NB4 (cell line): ENCODE measurements at regions not wholly inside any gene's neighbourhood (a gene's known extent, or its start where the extent isn't known, plus 50 kb on each side); places are given as distances from the start of the nearest gene placed in this dataset.

Experiments
- DNase-seq: peaks from one replicate; pipeline ENCODE4 v3.0.0; 2010; ENCODE audit warnings: low read depth
- H3K4me3 ChIP-seq: one replicate; pipeline ENCODE4 v1.5.1; 2011; ENCODE audit warnings: mild to moderate bottlenecking, low read depth, low read length, moderate library complexity
- CTCF ChIP-seq: IDR thresholded peaks from one replicate; pipeline ENCODE4 v1.5.1; 2012; ENCODE audit warnings: low read depth, low read length
- MAX ChIP-seq: IDR thresholded peaks from 2 replicates; pipeline ENCODE4 v1.6.1; 2011; ENCODE audit warnings: low read depth, low read length
- MYC ChIP-seq: IDR thresholded peaks from 2 replicates; pipeline ENCODE4 v1.6.1; 2011; ENCODE audit warnings: low read depth, low read length
- POLR2A ChIP-seq: IDR thresholded peaks from 2 replicates; pipeline ENCODE4 v1.6.1; 2011; ENCODE audit warnings: mild to moderate bottlenecking; ENCODE audit not compliant: insufficient read length; ENCODE audit errors: extremely low read depth

GRCh38 chr10:53123311-53123710 lies 350.7 kb upstream of the MBL2 start:
- DNase-seq, result no peak
- no peak overlapping the region for H3K4me3 ChIP-seq
- TF ChIP-seq MYC, result no peak
- TF ChIP-seq POLR2A, result no peak
- no peak for TF ChIP-seq MAX

- H3K4me3 ChIP-seq, result no peak overlapping the region
- no peak for TF ChIP-seq MAX
- no peak for TF ChIP-seq MYC
- TF ChIP-seq CTCF, result no peak
- TF ChIP-seq POLR2A, result no peak
- no peak for DNase-seq
Measured at GRCh38 chr10:53122281-53122680, 349.7 kb upstream of the MBL2 start.

- no peak for TF ChIP-seq CTCF
- TF ChIP-seq POLR2A, result no peak
- no peak for TF ChIP-seq MAX
- TF ChIP-seq MYC, result no peak
- H3K4me3 ChIP-seq, result no peak overlapping the region
- no peak for DNase-seq
Measured at GRCh38 chr10:53115660-53116059, 343.1 kb upstream of the MBL2 start.

GRCh38 chr10:53111529-53111928 lies 338.9 kb upstream of the MBL2 start:
- DNase-seq, result no peak
- no peak for TF ChIP-seq POLR2A
- TF ChIP-seq MAX, result no peak
- TF ChIP-seq MYC, result no peak
- TF ChIP-seq CTCF, result no peak

GRCh38 chr10:53109320-53109719 lies 336.7 kb upstream of the MBL2 start:
- no peak overlapping the region for H3K4me3 ChIP-seq
- TF ChIP-seq MYC (no peak), POLR2A (no peak), CTCF (no peak)
- DNase-seq, result no peak

More at GRCh38 chr10:53111529-53111928, 338.9 kb upstream of the MBL2 start:
- no peak overlapping the region for H3K4me3 ChIP-seq

GRCh38 chr10:53108317-53108934 lies 335.8 kb upstream of the MBL2 start:
- DNase-seq, result no peak
- TF ChIP-seq MAX (no peak), POLR2A (no peak), CTCF (no peak), MYC (no peak)
- H3K4me3 ChIP-seq, result no peak overlapping the region
